GM19239 (cell line): ENCODE measurements at regions not wholly inside any gene's neighbourhood (a gene's known extent, or its start where the extent isn't known, plus 50 kb on each side); places are given as distances from the start of the nearest gene placed in this dataset.
"Not testable (repeated sequence)": the region's sequence is repeated elsewhere in the genome, so short reads cannot be mapped to it uniquely, and the experiment has no call there.

ENCODE experiments used
- DNase-seq: peaks from one replicate; pipeline ENCODE4 v3.0.0; 2011; ENCODE audit warnings: low spot score; ENCODE audit not compliant: insufficient read length
- FAIRE-seq: peaks from 2 replicates; lab custom pipeline; 2011; peaks lifted over from hg19 to GRCh38; lab: Jason Lieb, UNC

DNA sequence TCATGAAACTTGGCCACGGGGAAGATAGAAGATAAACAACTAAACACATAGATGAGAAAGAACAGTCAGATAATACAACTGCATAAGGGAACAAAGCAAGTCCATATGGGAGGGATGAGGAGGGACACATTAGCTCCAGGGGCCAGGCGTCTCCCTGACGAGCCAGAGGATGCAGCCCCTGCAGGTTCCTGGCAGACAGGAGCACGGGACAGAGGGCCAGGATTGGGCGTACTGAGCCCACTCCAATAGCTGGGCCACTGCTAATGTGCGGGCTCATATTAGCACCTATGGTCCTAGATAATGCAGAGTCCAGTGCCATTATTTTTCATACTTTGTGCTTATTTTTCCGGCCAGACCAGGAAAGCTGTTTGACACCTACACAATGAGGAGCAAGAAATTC is 182.9 kb downstream of the ANKRD60 start:
- no peak for FAIRE-seq
- no peak for DNase-seq

DNA sequence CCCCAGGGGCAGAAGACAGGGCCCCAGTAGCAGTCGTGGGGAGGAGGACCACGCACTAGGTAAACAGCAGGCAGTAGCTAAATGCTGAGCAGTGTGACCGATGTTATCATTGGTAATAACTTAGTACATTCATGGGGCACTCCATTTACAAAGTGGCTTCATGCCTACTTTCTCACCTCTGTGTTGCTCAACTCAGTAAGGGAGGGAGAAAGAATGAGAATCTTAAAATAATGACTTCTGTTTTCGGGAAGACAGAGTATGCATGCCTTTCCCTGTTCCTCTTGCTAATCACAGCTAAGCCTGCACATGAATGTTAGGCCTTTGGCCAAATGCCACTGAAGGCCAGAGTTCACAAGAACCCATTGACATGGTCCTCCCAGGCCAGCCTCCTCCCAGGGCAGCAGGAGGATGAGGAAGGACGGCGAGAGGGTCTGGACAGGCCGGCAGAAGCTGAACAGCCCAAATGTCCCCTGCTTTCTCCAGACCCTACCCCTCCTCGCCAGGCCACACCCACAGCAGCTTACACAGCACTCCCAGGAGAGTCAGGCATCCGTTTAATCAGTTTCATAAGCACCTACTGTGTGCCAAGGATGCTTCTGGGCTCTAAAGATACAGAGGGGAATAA is 183.4 kb downstream of the ANKRD60 start:
- no peak for DNase-seq
- no peak for FAIRE-seq

DNA sequence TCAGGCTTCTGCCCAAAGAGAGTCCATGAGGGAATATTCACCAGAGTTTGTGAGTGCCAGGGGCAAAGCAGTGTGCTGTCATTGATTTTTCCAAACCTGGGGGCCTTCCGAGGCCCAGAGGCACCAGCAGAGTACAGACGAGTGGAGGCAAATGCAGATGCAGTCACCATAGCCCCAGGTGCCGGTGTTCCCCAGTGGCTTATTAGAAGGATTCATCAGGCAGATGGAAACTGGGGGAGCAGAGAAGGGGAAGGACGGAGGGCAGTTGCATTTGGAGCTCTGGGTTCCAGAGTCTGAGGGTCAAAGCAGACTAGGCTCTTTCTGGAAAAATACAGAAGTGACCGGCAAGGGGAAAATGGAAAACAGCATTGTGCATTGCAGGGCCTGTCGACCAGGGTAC is 184.2 kb downstream of the ANKRD60 start:
- DNase-seq (no peak), FAIRE-seq (no peak)

DNA sequence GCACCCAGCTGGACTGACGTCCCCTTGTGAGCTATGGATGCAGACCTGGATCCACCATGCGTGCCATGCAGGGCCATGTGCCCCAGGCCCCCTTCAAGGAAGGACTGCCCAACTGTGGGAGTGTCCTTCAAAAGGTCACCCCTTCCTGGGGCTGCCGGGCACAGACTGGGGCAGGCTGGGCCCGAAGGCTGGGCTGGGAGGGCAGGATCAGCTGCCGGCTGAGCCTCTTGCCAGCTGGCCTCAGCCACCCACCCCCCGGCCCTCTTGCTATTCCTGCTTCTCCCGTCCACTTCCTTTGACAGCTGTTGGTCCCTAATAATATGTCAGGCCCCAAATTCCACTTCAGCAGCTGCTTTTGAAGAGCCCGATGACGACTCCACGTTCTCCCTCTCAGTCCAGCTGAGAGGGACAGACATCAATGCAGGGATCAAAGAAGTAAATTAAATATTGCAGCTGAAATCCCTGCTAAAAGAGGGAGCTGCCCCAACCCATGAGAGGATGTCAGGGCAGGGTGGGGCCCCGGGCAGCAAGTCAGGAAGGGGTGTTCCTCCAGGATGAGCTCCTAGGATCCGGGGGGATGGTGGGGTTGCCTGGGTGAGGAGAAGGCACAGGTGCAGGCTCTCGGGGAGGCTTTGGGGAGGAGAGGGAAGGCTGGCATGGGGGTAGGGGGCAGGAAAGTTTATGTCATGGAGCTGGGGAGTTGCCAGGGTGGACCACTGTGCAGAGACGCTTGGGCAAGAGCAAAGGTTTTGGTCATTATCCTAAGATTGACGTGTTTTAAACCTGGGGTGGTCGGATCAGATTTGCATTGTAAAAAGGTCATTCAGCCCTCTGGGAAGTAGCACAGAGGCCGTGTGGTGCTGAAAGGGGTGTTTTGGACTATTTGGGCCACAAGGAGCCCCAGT is 185.0 kb downstream of the ANKRD60 start:
- DNase-seq (no peak), FAIRE-seq (no peak)

DNA sequence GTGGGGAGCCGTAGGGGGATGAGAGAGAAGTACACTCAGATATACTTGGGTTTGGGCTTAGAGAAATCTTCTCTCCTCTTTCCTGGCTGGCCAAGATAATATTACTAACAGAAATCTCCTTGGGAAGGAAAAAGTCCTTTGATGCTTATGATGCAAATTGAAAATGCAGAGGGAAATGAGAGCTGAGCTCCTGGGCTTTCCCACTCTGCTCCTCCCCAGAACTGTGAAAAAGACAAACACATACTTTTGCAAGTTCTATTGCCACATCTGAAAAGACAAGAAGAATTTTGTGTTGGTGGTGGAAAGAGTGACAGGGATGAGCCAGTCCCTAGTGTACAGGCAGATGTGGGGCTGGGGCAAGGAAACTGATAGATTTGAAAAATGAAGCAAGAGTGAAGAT is 185.9 kb downstream of the ANKRD60 start:
- FAIRE-seq (no peak), DNase-seq (no peak)

DNA sequence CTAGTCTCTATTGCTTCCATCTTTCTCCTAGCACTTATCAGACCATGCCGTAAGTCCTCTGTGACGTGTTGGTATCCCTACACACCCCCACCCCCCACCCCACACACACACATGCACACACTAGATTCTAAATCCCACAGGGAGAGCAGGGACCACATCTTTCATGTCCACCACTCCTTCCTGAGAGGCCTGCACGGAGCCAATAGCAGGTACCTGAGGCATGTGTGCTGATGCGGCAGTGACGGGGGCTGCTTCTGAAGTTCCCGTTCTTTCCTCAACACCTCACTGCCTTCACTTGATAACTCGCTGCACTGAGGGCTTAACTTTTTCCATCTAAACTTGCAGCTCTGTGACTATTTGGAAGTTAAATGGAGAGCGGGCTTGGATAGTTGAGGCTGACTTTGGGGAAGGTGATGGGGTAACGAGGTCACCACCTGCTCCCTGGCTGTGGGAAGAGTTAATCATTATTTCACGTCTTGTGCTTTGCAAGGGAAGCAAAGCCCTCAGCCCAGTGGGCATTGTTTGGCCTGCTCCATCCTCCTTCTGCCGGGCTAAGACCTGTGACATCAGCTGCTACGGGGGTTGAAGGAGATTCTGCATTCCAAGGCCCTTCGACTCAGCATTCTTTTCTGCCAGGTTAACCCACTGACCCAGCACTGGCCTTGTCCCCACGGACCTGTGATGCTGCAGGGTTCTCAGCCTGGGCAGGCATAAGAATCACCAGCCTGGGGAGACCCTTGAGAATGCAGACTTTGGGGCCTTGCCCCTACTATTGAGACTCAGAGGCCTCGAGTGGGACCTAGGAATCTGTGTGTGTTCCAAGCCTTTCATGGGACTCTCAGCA is 187.8 kb downstream of the ANKRD60 start:
- DNase-seq, result no peak
- no peak for FAIRE-seq

DNA sequence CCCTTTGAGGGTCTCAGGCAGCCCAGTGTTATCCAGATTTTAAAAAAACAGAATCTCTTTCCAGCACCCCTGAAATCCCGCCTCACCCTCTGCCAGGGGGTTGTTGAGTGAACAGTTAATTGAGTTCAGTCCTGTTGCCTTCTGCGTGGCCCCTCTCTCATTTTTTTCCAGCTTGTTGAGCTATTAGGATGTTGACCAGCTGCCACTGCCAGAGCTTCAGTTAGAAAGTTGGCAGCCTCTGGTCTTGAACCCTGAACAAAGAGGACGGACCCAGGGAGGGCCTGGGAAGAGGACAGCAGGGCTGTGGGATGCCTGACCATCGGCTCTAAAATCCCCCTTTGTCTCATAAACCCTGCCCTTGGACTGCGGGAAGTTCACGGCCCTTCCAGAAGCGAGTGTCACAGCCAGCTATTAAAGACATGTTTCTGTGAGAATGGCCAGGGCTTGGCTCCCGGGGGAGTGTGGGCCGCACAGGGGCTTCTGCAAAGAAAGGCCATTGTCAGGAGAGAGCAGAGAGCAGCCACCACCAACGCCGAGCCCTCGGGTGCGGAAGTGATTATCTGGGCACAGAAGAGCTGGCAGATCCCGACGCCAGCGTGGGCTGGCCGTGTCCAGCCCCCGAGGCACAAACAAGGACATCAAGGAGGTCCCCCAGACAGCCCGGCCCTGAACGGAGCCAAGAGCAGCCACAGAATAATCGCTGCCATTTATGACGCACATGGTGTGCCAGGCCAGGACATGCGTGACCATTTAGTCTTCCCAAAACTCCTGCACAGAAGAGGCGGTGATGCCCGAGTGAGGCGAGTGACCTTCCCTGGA is 189.0 kb downstream of the ANKRD60 start:
- no peak for DNase-seq
- FAIRE-seq, result no peak

DNA sequence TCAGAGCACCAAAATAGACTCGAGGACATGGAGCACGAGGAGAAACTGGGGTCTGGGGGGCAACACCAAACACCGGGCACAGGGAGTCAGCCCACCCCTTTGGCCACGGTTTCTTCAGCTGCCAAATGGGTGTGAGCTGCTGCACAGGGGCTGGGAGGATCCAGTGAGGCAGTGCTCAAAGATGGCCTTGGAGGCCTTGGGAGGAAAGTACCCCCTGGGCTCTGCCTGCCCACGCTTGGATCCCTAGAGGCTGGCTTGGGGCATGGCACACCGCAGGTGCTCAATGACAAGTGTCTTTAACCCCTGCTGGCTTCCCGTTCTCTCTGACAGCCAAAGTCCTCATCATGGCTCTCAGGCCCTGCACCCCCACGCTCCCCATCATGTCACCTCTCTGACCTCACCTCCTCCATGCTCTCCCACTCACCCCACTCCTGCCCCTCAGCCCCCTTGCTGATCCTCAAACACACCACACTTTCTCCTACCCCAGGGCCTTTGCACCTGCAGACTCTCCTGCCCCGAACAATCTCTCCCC is 190.3 kb downstream of the ANKRD60 start:
- no peak for DNase-seq
- no peak for FAIRE-seq

DNA sequence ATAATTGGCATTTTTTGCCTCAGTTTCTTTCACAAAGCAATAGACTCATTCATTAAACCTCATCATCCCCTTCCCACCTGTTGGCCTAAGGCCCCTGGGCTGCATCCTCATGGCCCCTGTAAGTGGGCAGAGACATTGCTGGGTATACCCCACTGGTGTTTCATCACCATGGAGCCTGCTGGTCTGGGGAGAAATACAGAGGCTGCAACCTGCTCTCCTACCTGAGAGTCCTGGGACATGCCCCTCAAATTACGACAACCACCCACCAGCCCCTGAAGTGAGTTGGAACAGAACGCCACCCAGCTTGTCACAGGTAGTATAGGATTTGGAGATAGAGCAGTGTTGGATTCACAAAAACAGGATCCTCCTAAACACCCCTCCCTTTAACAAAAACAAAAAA is 190.8 kb downstream of the ANKRD60 start:
- DNase-seq, result no peak
- no peak for FAIRE-seq

DNA sequence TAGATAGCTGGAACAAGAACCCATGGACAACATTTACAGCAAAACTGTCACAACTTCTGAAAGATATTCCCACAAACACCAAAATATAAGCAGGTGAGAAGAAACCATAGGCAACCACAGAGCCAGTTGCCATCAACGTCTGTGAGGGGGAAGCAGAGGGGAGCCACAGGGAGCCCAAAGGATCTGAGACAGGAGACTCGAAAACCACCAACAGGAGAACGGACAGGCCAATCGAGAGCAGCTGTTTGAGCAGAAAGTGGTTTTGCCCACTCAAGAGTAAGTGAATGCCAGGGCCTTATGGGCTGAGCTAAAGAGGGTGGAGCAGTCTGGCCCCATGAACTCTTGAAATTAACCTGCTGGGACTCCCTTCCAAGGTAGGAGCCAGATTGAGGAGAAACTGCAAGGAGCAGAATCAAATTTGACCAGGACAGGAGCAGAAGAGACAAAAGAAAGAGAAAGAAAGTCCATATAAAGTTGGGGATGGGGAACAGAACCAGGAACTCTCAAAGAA is 195.4 kb downstream of the ANKRD60 start:
- DNase-seq, result no peak
- no peak for FAIRE-seq

DNA sequence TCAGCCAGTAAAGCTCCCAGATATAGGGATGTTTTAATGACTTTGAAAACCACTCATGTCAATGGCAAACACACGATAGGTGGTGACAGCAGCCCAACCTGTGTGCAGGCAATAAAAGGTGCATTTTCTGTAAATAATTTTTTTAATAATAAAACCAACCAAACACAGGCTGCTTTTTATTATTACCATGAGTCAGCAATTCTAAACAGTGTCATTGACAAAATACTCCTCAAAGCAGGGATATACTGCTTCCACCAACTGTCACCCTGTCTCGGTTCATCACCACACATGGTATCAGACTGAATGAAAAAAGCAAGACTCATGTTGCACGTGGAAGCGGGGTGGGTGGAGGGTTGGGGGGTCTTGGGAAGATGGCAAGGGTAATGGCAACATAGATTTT is 195.9 kb downstream of the ANKRD60 start:
- no peak for FAIRE-seq
- DNase-seq, result no peak

DNA sequence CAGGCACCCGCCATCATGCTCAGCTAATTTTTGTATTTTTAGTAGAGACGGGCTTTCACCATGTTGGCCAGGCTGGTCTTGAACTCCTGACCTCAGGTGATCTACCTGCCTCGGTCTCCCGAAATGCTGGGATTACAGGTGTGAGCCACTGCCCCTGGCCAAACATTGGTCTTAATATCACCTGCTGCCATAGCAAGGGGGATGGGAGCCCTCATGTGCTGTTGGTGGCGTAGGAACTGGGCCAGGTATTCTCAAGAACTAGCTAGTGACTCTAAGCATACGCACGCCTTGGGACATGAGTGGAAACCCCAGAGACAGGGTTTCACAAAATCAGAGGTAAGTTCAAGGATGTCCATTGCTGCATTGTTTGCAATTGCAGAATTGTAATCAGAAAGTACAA is 197.1 kb downstream of the ANKRD60 start:
- DNase-seq, FAIRE-seq: not testable (repeated sequence)

DNA sequence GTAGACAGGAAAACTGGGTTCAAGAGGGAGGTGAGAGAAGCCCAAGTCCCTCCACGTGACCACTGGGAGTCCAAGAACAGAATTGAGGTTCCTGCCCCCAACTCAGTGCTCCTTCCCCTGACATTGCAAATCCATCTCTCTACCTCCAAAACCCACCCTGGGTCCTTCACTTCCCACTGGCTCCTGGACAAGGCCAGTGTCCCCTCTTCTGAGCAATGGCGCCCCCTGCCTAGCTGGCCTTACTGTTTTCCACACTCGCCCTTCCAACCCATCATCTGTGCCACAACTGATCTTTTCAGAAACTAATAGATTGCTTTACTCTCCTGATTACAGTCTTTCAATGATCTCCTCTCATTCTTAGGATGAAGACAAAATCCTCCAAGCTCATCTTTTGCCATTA is 200.3 kb downstream of the ANKRD60 start:
- FAIRE-seq (no peak), DNase-seq (no peak)

DNA sequence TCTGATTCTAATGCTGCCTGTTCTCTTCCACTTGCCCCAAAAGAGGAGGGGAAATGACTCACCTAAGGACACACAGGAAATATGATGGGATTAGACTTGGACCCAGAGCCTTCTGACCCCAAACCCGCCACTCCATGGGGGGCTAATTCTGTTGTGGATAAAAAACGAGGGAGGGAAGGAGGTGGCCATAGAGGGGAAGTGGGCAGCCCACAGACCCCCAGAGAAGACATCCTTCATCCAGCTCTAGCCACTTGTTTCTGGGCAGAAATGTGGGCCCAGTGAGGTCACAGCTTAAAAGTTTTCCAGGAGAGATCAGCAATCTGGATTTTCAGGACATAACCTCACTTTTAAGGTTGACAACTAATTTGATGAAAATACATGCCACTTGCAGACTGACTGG is 202.1 kb downstream of the ANKRD60 start:
- FAIRE-seq (no peak), DNase-seq (no peak)

DNA sequence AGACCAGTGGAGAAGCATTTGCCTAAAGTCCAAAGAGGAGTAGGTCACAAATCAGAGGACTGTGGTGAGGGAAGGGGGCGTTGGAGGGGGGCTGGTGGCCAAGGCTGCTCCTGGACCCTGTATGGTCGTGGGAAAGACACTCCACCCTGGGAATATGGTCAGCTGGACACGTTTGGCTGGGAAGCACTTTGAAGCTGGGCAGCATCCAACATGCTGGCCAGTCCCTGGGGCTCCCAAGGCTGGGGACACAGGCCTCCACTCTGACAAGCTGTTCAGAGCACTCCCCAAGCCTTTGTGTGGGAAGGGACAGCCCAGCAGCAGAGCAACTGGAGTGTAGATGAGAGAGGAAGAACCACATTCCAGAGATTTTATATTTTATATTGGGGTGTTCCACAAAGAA is 203.2 kb downstream of the ANKRD60 start:
- DNase-seq (no peak), FAIRE-seq (no peak)

DNA sequence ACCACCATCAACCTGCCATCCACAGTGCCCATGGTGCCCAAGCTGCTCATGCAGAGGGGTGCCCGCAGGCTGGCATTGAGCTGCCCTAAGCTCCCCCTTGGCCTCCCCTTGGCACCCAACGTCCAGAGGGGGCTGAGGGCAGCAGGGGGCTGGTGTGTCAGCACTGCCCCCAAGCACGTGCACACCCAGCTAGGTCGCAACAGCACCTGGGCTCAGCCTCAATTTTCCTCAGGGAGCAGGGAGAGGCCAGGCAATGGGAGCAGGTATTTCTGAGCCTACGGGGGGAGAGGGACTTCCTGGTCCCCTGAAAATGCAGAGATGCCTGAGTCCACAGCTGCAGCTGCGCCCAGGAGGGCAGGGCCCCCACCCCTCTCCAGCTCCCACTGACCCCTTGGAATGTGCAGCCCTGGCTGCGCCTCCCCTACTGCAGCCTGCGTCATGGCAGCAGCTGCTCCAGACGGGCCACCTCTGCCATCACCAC is 204.2 kb downstream of the ANKRD60 start:
- FAIRE-seq (no peak), DNase-seq (no peak)

DNA sequence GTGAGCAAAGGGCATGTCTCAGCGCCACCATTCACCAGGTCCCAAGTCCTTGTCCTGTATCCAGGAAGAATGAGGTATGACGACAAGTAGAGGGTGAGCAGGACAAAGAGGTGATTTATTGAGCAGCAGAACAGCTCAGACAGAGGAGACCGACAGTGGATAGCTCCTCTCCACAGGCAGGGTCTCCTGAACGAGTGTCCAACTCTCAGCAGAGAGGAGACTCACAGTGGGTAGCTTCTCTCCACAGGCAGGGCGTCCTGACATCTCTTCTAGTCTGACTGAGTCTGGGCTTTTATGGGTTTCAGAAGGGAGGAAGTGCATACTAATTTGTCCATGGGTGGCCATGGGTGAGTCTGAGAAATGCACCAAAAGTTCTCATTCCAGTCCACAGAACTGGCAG is 204.7 kb downstream of the ANKRD60 start:
- no peak for FAIRE-seq
- no peak for DNase-seq

DNA sequence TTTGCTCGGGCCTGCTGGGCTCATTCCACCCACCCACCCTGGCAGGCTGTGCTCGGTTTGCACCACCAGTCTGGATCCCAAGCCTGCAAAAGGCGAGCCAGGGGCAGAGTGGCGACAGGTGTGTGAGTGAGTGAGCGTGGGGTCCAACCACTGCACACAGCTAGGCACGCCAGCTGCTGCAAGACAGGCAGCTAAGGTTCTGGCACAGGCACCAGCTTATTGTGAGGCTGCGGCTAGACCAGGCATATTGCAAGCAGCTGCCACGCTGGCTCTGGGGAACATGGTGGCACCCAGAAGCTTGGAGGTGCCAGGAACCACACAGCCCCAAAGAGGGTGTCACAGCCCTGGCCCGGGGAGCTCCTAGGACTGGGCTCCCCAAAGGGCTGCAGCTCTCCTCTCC is 205.1 kb downstream of the ANKRD60 start:
- no peak for FAIRE-seq
- no peak for DNase-seq

DNA sequence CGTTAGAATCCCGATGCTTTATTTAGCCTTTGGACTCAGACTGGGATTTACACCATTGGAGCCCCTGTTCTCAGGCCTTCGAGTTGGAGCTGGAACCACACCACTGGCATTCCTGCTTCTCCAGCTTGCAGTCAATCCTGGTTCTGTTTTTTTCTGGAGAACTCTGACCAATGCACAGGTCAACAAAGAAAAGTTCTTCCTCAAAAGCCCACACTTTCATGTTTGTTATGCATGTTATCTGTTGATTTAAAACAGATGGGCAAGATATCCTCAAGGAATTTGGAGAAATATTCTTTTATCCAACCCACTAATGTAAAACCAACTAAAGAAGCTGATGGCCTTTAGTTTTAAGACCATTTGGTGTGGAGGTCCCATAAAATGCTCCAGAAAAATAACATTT is 205.7 kb downstream of the ANKRD60 start:
- DNase-seq (no peak), FAIRE-seq (no peak)

DNA sequence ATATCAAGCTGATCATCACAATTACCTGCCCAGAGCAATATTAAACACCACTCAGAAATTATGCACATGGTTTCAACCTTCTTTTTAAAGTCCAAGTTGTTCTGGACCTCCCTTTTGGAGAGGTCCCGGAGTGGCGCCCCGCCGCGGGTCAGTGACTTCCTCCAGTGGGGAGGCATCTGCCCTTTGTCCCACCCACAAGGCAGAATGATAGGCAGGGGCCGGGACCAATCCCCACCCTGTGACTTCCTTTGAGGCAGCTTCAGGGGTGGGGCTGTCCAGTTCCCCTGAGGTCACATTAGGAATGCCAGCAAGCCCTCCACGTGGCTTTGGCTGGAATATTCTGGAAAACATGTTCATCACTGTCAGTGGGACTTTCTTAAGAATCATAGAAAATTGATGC is 207.0 kb downstream of the ANKRD60 start:
- FAIRE-seq, result no peak
- DNase-seq, result no peak
